ENCODE measurements at regions not wholly inside any gene's neighbourhood (a gene's known extent, or its start where the extent isn't known, plus 50 kb on each side); places are given as distances from the start of the nearest gene placed in this dataset.

GRCh38 chr14:99342204-99342603, 70.2 kb upstream of the BCL11B start:
- DNase-seq (ENCODE audit: low spot score in 2 of 2), result no peak
- Histone ChIP-seq H3K4me3 (no peak overlapping the region), H3K9me3 (no peaks in the 10 kb centered on the region), H3K4me1 (no peaks in the 10 kb centered on the region), H3K36me3 (no peaks in the 10 kb centered on the region), H3K27me3 (peaks cover 22% of the 10 kb centered on the region), H3K27ac (no peak overlapping the region)
- 79% methylated on average over 6 of the region's 6 CpGs for WGBS
- TF ChIP-seq POLR2AphosphoS5 (IDR thresholded peaks at IDR 0.05), result no peak
- TF ChIP-seq POLR2A (IDR thresholded peaks at IDR 0.05), result no peak
- no peak for TF ChIP-seq EP300 (IDR thresholded peaks at IDR 0.05)
- no peak for TF ChIP-seq CTCF (IDR thresholded peaks at IDR 0.05)

GRCh38 chr14:99339551-99339950, 67.6 kb upstream of the BCL11B start:
- DNase-seq (ENCODE audit: low spot score in 2 of 2), result no peak
- WGBS, result 76% methylated on average over 2 of the region's 2 CpGs
- Histone ChIP-seq H3K4me1 (no peaks in the 10 kb centered on the region), H3K27me3 (peaks cover 23% of the 10 kb centered on the region), H3K27ac (no peak overlapping the region), H3K9me3 (no peaks in the 10 kb centered on the region), H3K36me3 (no peaks in the 10 kb centered on the region), H3K4me3 (no peak overlapping the region)
- TF ChIP-seq CTCF (IDR thresholded peaks at IDR 0.05) (no peak), POLR2AphosphoS5 (IDR thresholded peaks at IDR 0.05) (no peak), EP300 (IDR thresholded peaks at IDR 0.05) (no peak), POLR2A (IDR thresholded peaks at IDR 0.05) (no peak)

DNA sequence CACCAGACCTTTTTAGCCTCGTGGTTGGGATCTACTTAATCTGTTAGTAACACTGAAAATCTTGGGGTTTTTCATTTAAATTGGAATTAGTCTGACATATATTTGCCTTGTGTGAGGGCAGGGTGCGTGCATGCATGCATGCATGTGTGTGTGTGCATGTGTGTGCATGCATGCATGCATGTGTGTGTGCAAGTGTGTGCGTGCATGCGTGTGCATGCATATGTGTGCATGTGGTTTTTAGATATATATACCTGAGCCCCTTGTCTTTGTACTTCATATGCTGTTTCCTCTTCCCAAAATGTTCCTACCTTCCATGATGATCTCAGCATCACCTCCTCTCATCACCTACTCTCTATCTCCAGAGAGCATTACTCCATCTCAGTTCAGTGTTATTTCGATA, 66.3 kb upstream of the BCL11B start:
- 87% methylated on average over 5 of the region's 5 CpGs for WGBS
- DNase-seq (ENCODE audit: low spot score in 2 of 2), result no peak

GRCh38 chr14:99333841-99334635, 62.0 kb upstream of the BCL11B start:
- no peaks in the 10 kb centered on the region for H3K9me3 ChIP-seq
- no peaks in the 10 kb centered on the region for H3K36me3 ChIP-seq
- H3K4me1 ChIP-seq, result no peaks in the 10 kb centered on the region
- TF ChIP-seq CTCF (IDR thresholded peaks at IDR 0.05) (no peak), POLR2A (IDR thresholded peaks at IDR 0.05) (no peak), EP300 (IDR thresholded peaks at IDR 0.05) (no peak), POLR2AphosphoS5 (IDR thresholded peaks at IDR 0.05) (no peak)
- DNase-seq (ENCODE audit: low spot score in 2 of 2), result no peak
- H3K27ac ChIP-seq, result no peak overlapping the region
- H3K27me3 ChIP-seq, result peaks cover 35% of the 10 kb centered on the region
- no peak overlapping the region for H3K4me3 ChIP-seq
- WGBS, result 66% methylated on average over 21 of the region's 21 CpGs

More for the DNA sequence above, 66.3 kb upstream of the BCL11B start:
- no peak overlapping the region for H3K4me3 ChIP-seq
- H3K9me3 ChIP-seq, result no peaks in the 10 kb centered on the region
- H3K27me3 ChIP-seq, result peaks cover 23% of the 10 kb centered on the region
- TF ChIP-seq POLR2AphosphoS5 (IDR thresholded peaks at IDR 0.05) (no peak), CTCF (IDR thresholded peaks at IDR 0.05) (no peak), POLR2A (IDR thresholded peaks at IDR 0.05) (no peak), EP300 (IDR thresholded peaks at IDR 0.05) (no peak)
- no peaks in the 10 kb centered on the region for H3K4me1 ChIP-seq
- no peaks in the 10 kb centered on the region for H3K36me3 ChIP-seq
- H3K27ac ChIP-seq, result no peak overlapping the region

GRCh38 chr14:99333214-99333613, 61.2 kb upstream of the BCL11B start:
- WGBS, result 73% methylated on average over 4 of the region's 5 CpGs
- Histone ChIP-seq H3K27ac (no peak overlapping the region), H3K36me3 (no peaks in the 10 kb centered on the region), H3K27me3 (peaks cover 39% of the 10 kb centered on the region), H3K4me1 (no peaks in the 10 kb centered on the region), H3K9me3 (no peaks in the 10 kb centered on the region), H3K4me3 (no peak overlapping the region)
- TF ChIP-seq EP300 (IDR thresholded peaks at IDR 0.05) (no peak), POLR2AphosphoS5 (IDR thresholded peaks at IDR 0.05) (no peak), POLR2A (IDR thresholded peaks at IDR 0.05) (no peak), CTCF (IDR thresholded peaks at IDR 0.05) (no peak)
- no peak for DNase-seq (ENCODE audit: low spot score in 2 of 2)

All from suprapubic skin (tissue), 4 donors.